Liver (tissue), 7 donors: ENCODE measurements at regions not wholly inside any gene's neighbourhood (a gene's known extent, or its start where the extent isn't known, plus 50 kb on each side); places are given as distances from the start of the nearest gene placed in this dataset.

Experiments used
- DNase-seq: peaks from one replicate; pipeline ENCODE4 v3.0.0-alpha.2; 2017; ENCODE audit warnings: low spot score
- H3K27ac ChIP-seq, 2 donors: one replicate each; pipeline ENCODE4 v1.7.0; 2013; ENCODE audit warnings: inconsistent platforms in 2 of 2, low read length in 2 of 2, control low read depth in 1 of 2, low read depth in 1 of 2, mild to moderate bottlenecking in 1 of 2
- H3K27me3 ChIP-seq, 4 donors: one replicate each; pipeline versions ENCODE4 v1.6.1 to v1.7.0; 2013; ENCODE audit warnings: low read length in 3 of 4, inconsistent platforms in 1 of 4, mild to moderate bottlenecking in 1 of 4, moderate library complexity in 1 of 4; ENCODE audit not compliant: control insufficient read depth in 4 of 4, insufficient read depth in 4 of 4
- H3K36me3 ChIP-seq, 4 donors: one replicate each; pipeline versions ENCODE4 v1.6.1 to v1.7.0; 2013; ENCODE audit warnings: low read length in 3 of 4, mild to moderate bottlenecking in 3 of 4, low read depth in 1 of 4, moderate library complexity in 1 of 4; ENCODE audit not compliant: control insufficient read depth in 4 of 4, insufficient read depth in 3 of 4
- H3K4me1 ChIP-seq, 4 donors: one replicate each; pipeline versions ENCODE4 v1.6.1 to v1.7.0; 2013; ENCODE audit warnings: low read length in 3 of 4, mild to moderate bottlenecking in 3 of 4, moderate library complexity in 1 of 4; ENCODE audit not compliant: control insufficient read depth in 4 of 4, insufficient read depth in 4 of 4
- H3K4me3 ChIP-seq, 3 donors: one replicate each; pipeline versions ENCODE4 v1.6.1 to v1.7.0; 2013; ENCODE audit warnings: low read length in 3 of 3, control low read depth in 1 of 3, low read depth in 1 of 3, mild to moderate bottlenecking in 1 of 3
- H3K9ac ChIP-seq, 2 donors: one replicate each; pipeline ENCODE4 v1.7.0; 2013; ENCODE audit warnings: low read length in 2 of 2, mild to moderate bottlenecking in 2 of 2, moderate library complexity in 2 of 2, control low read depth in 1 of 2, low read depth in 1 of 2
- H3K9me3 ChIP-seq, 4 donors: one replicate each; pipeline versions ENCODE4 v1.6.1 to v1.7.0; 2013; ENCODE audit warnings: low read length in 3 of 4; ENCODE audit not compliant: control insufficient read depth in 4 of 4
- EGR1 ChIP-seq, 2 donors: IDR thresholded peaks; 2 replicates each; pipeline ENCODE4 v1.6.1; 2016 to 2018; ENCODE audit warnings: antibody characterized with exemption in 2 of 2, low read depth in 2 of 2
- FOXA1 ChIP-seq: IDR thresholded peaks from 2 replicates; pipeline ENCODE4 v1.6.1; 2016; ENCODE audit warnings: antibody characterized with exemption
- FOXA2 ChIP-seq: IDR thresholded peaks from 2 replicates; pipeline ENCODE4 v1.6.1; 2016; ENCODE audit warnings: antibody characterized with exemption
- GABPA ChIP-seq, 2 donors: IDR thresholded peaks in 1 of 2; conservative IDR thresholded peaks in 1 of 2; 2 replicates each; pipeline ENCODE4 v1.6.1; 2016; ENCODE audit warnings: antibody characterized with exemption in 2 of 2, mild to moderate bottlenecking in 1 of 2, moderate library complexity in 1 of 2
- HNF4A ChIP-seq, 2 donors: conservative IDR thresholded peaks; 2 replicates each; pipeline ENCODE4 v1.6.1; 2016; ENCODE audit warnings: antibody characterized with exemption in 2 of 2, mild to moderate bottlenecking in 2 of 2
- HNF4G ChIP-seq: IDR thresholded peaks from 2 replicates; pipeline ENCODE4 v1.6.1; 2016; ENCODE audit warnings: antibody characterized with exemption
- JUND ChIP-seq, 2 donors: IDR thresholded peaks; 2 replicates each; pipeline ENCODE4 v1.6.1; 2016; ENCODE audit warnings: antibody characterized with exemption in 2 of 2
- NR2F2 ChIP-seq: IDR thresholded peaks from 2 replicates; pipeline ENCODE4 v1.6.1; 2016; ENCODE audit warnings: antibody characterized with exemption
- RAD21 ChIP-seq, 2 donors: IDR thresholded peaks; 2 replicates each; pipeline ENCODE4 v1.6.1; 2016; ENCODE audit warnings: antibody characterized with exemption in 2 of 2, mild to moderate bottlenecking in 2 of 2
- RXRA ChIP-seq, 2 donors: IDR thresholded peaks; 2 replicates each; pipeline ENCODE4 v1.6.1; 2017 to 2018; ENCODE audit warnings: antibody characterized with exemption in 2 of 2, mild to moderate bottlenecking in 1 of 2
- TAF1 ChIP-seq: conservative IDR thresholded peaks from 2 replicates; pipeline ENCODE4 v1.6.1; 2016; ENCODE audit warnings: antibody characterized with exemption, mild to moderate bottlenecking
- YY1 ChIP-seq: IDR thresholded peaks from 2 replicates; pipeline ENCODE4 v1.6.1; 2016; ENCODE audit warnings: antibody characterized with exemption, mild to moderate bottlenecking
- WGBS: extraction: QIAGEN DNeasy Blood & Tissue Kit; methylation state at CpG from one replicate; pipeline ENCODE4 v1.1.7; 2013; 5-methylcytosine and 5-hydroxymethylcytosine counted together
- TF ChIP-seq, protein P1 (sequence below): IDR thresholded peaks from 2 replicates; pipeline ENCODE4 v1.6.1; 2016; ENCODE audit warnings: antibody characterized with exemption
- TF ChIP-seq, protein P2 (sequence below): IDR thresholded peaks from 2 replicates; pipeline ENCODE4 v1.6.1; 2016; ENCODE audit warnings: antibody characterized with exemption
- TF ChIP-seq, protein P3 (sequence below): IDR thresholded peaks from 2 replicates; pipeline ENCODE4 v1.6.1; 2016; ENCODE audit warnings: antibody characterized with exemption, mild to moderate bottlenecking
- donor health status: healthy.
- donor health status: healthy.
- donor health status: healthy.
- donor health status: healthy.

DNA sequence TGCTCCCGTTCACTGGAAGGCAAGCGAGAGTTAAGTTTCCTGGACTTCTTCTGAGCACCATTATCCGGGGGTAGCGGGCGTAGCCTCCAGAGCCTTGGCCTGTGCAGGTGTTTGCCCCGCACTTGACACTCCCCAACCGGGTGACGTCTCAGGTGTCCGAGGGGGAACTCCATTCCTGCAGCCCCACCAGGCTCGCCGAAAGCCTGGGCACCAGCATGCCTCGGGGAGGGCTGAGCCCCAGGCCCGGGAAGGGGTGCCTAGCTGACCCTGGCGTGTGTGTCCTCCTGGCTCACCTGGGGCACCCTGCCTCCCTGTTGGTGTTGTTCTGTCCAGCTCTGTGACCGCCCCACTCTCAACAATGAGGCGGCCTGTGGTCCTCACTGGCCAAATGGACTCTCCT lies 109.4 kb upstream of the GPR26 start:
- Histone ChIP-seq H3K4me1 (peaks cover 0 to 2% (median 0%) of the 10 kb centered on the region in 4 donors), H3K27me3 (peaks cover 0 to 7% (median 2%) of the 10 kb centered on the region in 4 donors), H3K9ac (no peak overlapping the region), H3K27ac (no peak overlapping the region), H3K9me3 (no peaks in the 10 kb centered on the region), H3K4me3 (no peak overlapping the region), H3K36me3 (no peaks in the 10 kb centered on the region)
- DNase-seq: no peak
- TF ChIP-seq HNF4G (no peak), RAD21 (IDR thresholded peaks at IDR 0.05) (no peak), TAF1 (no peak), RXRA (IDR thresholded peaks at IDR 0.05) (no peak), HNF4A (conservative IDR thresholded peaks at IDR 0.05) (no peak), FOXA1 (no peak), EGR1 (IDR thresholded peaks at IDR 0.05; ENCODE audit: low read depth in 2 of 2) (no peak)
- TF ChIP-seq, protein P1, sequence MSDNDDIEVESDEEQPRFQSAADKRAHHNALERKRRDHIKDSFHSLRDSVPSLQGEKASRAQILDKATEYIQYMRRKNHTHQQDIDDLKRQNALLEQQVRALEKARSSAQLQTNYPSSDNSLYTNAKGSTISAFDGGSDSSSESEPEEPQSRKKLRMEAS: no peak
- 84% methylated on average over 16 of the region's 16 CpGs for WGBS

DNA sequence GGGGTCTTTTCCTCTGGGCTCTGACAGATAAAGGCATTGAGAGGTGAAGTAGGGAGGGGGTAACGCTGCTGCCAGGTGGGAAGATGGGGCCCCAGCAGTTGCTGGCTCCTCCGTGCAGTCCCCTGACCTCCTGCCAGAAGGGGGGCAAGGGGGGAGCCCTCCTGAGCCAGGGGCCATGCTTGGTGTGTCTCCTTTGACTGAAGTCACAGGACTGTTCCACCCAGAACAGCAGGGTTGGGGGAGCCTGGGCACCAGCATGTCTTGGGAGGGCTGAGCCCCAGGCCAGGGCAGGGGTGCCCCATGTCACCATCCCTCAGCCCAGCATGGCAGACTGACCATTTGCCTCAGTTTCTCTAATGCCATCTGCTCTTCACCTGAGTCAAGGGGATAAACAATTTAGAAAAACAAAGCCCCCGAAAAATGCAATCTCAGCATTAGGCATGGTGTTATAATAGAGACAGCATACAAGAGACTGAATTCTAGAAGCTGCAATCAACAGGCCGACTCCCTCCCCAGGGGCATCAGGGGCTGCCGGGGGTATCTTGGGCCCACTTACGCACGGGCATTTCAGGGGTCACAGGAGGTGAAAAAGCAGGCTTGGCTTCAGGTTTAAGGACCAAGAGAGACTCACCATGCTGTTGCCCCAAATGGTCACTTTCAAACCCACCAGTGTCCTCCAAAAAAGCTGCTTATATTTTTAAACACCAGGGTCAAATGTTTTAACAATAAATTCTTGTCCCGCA lies 108.6 kb upstream of the GPR26 start:
- peak; percentile 24 for DNase-seq

DNA sequence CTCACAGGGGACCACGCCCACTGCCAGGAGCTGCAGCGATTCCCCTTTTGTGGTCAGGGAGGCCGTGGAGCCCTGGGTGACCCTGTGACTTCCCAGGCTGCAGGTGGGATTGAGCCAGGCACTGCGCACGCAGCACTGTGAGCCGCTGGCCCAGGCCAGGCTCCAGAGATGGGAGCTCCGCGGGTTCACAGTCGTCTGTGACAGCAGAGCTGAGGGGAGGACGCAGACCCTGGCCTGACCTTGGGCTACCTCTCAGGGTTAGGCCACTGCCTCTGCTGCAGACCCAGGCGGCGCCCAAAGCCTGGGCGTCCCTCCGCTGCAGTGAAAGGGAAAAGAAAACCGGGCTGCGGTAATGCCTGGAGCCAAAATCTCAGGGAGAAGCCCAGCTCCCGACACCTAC lies 107.5 kb upstream of the GPR26 start:
- no peaks in the 10 kb centered on the region for H3K36me3 ChIP-seq
- H3K27me3 ChIP-seq: no peaks in the 10 kb centered on the region
- no peak for DNase-seq
- peaks cover 0 to 2% (median 0%) of the 10 kb centered on the region in 4 donors for H3K4me1 ChIP-seq
- WGBS: 74% methylated on average over 17 of the region's 17 CpGs
- TF ChIP-seq JUND (IDR thresholded peaks at IDR 0.05) (no peak), FOXA1 (no peak), HNF4A (conservative IDR thresholded peaks at IDR 0.05) (no peak), TAF1 (no peak), YY1 (no peak), HNF4G (no peak), RXRA (IDR thresholded peaks at IDR 0.05) (no peak), FOXA2 (no peak), GABPA (IDR thresholded peaks at IDR 0.05 in 1 of 2, conservative IDR thresholded peaks at IDR 0.05 in 1 of 2) (no peak), EGR1 (IDR thresholded peaks at IDR 0.05; ENCODE audit: low read depth in 2 of 2) (no peak), NR2F2 (no peak)
- TF ChIP-seq, protein P1: no peak
- TF ChIP-seq, protein P2, sequence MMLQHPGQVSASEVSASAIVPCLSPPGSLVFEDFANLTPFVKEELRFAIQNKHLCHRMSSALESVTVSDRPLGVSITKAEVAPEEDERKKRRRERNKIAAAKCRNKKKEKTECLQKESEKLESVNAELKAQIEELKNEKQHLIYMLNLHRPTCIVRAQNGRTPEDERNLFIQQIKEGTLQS: no peak
- TF ChIP-seq, protein P3, sequence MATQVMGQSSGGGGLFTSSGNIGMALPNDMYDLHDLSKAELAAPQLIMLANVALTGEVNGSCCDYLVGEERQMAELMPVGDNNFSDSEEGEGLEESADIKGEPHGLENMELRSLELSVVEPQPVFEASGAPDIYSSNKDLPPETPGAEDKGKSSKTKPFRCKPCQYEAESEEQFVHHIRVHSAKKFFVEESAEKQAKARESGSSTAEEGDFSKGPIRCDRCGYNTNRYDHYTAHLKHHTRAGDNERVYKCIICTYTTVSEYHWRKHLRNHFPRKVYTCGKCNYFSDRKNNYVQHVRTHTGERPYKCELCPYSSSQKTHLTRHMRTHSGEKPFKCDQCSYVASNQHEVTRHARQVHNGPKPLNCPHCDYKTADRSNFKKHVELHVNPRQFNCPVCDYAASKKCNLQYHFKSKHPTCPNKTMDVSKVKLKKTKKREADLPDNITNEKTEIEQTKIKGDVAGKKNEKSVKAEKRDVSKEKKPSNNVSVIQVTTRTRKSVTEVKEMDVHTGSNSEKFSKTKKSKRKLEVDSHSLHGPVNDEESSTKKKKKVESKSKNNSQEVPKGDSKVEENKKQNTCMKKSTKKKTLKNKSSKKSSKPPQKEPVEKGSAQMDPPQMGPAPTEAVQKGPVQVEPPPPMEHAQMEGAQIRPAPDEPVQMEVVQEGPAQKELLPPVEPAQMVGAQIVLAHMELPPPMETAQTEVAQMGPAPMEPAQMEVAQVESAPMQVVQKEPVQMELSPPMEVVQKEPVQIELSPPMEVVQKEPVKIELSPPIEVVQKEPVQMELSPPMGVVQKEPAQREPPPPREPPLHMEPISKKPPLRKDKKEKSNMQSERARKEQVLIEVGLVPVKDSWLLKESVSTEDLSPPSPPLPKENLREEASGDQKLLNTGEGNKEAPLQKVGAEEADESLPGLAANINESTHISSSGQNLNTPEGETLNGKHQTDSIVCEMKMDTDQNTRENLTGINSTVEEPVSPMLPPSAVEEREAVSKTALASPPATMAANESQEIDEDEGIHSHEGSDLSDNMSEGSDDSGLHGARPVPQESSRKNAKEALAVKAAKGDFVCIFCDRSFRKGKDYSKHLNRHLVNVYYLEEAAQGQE: no peak
- H3K9me3 ChIP-seq: no peaks in the 10 kb centered on the region
- H3K9ac ChIP-seq: no peak overlapping the region
- H3K4me3 ChIP-seq: no peak overlapping the region
- no peak overlapping the region for H3K27ac ChIP-seq

More for the DNA sequence above, 108.6 kb upstream of the GPR26 start:
- H3K36me3 ChIP-seq: no peaks in the 10 kb centered on the region
- peaks cover 0 to 2% (median 0%) of the 10 kb centered on the region in 4 donors for H3K4me1 ChIP-seq
- 68% methylated on average over 8 of the region's 8 CpGs for WGBS
- peaks cover 0 to 4% (median 2%) of the 10 kb centered on the region in 4 donors for H3K27me3 ChIP-seq
- H3K27ac ChIP-seq: no peak overlapping the region
- H3K4me3 ChIP-seq: no peak overlapping the region
- H3K9ac ChIP-seq: no peak overlapping the region
- H3K9me3 ChIP-seq: no peaks in the 10 kb centered on the region
- TF ChIP-seq FOXA2: no peak
- TF ChIP-seq, protein P1: no peak
